Glutamatergic neuron (in vitro differentiated cells): ENCODE measurements at regions not wholly inside any gene's neighbourhood (a gene's known extent, or its start where the extent isn't known, plus 50 kb on each side); places are given as distances from the start of the nearest gene placed in this dataset.
"Not testable (repeated sequence)": the region's sequence is repeated elsewhere in the genome, so short reads cannot be mapped to it uniquely, and the experiment has no call there.

Source experiments
- DNase-seq: peaks from one replicate; pipeline ENCODE4 v3.0.0; 2022
- H3K27ac Mint-ChIP-seq: one replicate; pipeline ENCODE4 v1.8.0; 2020; ENCODE audit warnings: mild to moderate bottlenecking, mixed read lengths, inconsistent platforms; ENCODE audit not compliant: unreplicated experiment
- H3K27me3 Mint-ChIP-seq: one replicate; pipeline ENCODE4 v1.8.0; 2020; ENCODE audit warnings: mild to moderate bottlenecking, moderate library complexity, mixed read lengths, inconsistent platforms; ENCODE audit not compliant: unreplicated experiment
- H3K36me3 Mint-ChIP-seq: one replicate; pipeline ENCODE4 v1.8.0; 2020; ENCODE audit warnings: mild to moderate bottlenecking, mixed read lengths, inconsistent platforms; ENCODE audit not compliant: unreplicated experiment
- H3K4me1 Mint-ChIP-seq: one replicate; pipeline ENCODE4 v1.8.0; 2020; ENCODE audit warnings: mild to moderate bottlenecking, low read depth, mixed read lengths, inconsistent platforms; ENCODE audit not compliant: unreplicated experiment
- H3K4me3 Mint-ChIP-seq: one replicate; pipeline ENCODE4 v1.8.0; 2020; ENCODE audit warnings: mild to moderate bottlenecking, mixed read lengths, inconsistent platforms; ENCODE audit not compliant: unreplicated experiment
- H3K9me3 Mint-ChIP-seq: one replicate; pipeline ENCODE4 v1.8.0; 2020; ENCODE audit warnings: mild to moderate bottlenecking, moderate library complexity, mixed read lengths, inconsistent platforms; ENCODE audit not compliant: unreplicated experiment
- TF ChIP-seq, protein P1 (sequence below): fragments of 200-600 bp; sonication (generic); IDR thresholded peaks from one replicate; pipeline ENCODE4 v1.5.0; 2021; ENCODE audit not compliant: partially characterized antibody, unreplicated experiment

GRCh38 chr6:11419763-11420453 lies 117.6 kb upstream of the TMEM170B start:
- DNase-seq = no peak
- H3K36me3 Mint-ChIP-seq = no peaks in the 10 kb centered on the region
- H3K27me3 Mint-ChIP-seq = no peaks in the 10 kb centered on the region

GRCh38 chr6:11418290-11418905 lies 119.2 kb upstream of the TMEM170B start:
- Mint-ChIP-seq H3K36me3 (no peaks in the 10 kb centered on the region), H3K27me3 (no peaks in the 10 kb centered on the region), H3K4me1 (no peaks in the 10 kb centered on the region), H3K4me3 (no peak overlapping the region), H3K27ac (no peak overlapping the region), H3K9me3 (peaks cover 2% of the 10 kb centered on the region)
- TF ChIP-seq, protein P1, sequence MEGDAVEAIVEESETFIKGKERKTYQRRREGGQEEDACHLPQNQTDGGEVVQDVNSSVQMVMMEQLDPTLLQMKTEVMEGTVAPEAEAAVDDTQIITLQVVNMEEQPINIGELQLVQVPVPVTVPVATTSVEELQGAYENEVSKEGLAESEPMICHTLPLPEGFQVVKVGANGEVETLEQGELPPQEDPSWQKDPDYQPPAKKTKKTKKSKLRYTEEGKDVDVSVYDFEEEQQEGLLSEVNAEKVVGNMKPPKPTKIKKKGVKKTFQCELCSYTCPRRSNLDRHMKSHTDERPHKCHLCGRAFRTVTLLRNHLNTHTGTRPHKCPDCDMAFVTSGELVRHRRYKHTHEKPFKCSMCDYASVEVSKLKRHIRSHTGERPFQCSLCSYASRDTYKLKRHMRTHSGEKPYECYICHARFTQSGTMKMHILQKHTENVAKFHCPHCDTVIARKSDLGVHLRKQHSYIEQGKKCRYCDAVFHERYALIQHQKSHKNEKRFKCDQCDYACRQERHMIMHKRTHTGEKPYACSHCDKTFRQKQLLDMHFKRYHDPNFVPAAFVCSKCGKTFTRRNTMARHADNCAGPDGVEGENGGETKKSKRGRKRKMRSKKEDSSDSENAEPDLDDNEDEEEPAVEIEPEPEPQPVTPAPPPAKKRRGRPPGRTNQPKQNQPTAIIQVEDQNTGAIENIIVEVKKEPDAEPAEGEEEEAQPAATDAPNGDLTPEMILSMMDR = no peak
- DNase-seq = no peak

More at GRCh38 chr6:11419763-11420453, 117.6 kb upstream of the TMEM170B start:
- Mint-ChIP-seq H3K27ac (no peak overlapping the region), H3K9me3 (peaks cover 2% of the 10 kb centered on the region), H3K4me1 (no peaks in the 10 kb centered on the region), H3K4me3 (no peak overlapping the region)
- TF ChIP-seq, protein P1 = no peak

- Mint-ChIP-seq H3K4me3 (no peak overlapping the region), H3K27ac (no peak overlapping the region), H3K9me3 (peaks cover 2% of the 10 kb centered on the region), H3K4me1 (peaks cover 3% of the 10 kb centered on the region), H3K36me3 (no peaks in the 10 kb centered on the region), H3K27me3 (peaks cover 2% of the 10 kb centered on the region)
- TF ChIP-seq, protein P1 = no peak
- DNase-seq = no peak
Measured at GRCh38 chr6:11416936-11417576, 120.5 kb upstream of the TMEM170B start.

DNA sequence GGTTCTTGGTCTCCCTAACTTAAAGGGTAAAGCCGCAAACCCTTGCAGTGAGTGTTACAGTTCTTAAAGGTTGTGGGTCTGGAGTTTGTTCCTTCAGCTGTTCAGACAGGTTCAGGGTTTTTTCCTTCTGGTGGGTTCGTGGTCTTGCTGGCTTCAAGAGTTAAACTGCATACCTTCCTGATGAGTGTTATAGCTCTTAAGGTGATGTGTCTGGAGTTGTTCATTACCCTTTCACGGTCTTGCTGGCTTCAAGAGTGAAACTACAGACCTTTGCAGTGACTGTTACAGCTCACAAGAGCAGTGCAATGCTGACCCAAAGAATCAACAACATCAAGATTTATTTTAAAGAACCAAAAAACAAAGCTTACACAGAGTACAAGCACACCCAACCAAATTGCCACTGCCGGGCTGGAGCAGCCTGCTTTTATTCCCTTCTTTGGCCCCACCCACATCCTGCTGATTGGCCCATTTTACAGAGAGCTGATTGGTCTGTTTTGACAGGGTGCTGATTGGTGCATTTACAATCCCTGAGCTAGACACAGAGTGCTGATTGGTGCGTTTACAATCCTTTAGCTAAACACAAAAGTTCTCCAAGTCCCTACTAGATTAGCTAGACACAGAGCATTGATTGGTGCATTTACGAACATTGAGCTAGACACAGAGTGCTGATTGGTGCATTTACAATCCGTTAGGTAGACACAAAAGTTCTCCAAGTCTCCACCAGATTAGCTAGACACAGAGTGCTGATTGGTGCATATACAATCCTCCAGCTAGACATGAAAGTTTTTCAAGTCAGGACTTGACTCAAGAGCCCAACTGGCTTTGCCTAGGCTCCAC lies 121.2 kb upstream of the TMEM170B start:
- H3K27me3 Mint-ChIP-seq, H3K4me1 Mint-ChIP-seq, DNase-seq, H3K36me3 Mint-ChIP-seq, H3K4me3 Mint-ChIP-seq, H3K27ac Mint-ChIP-seq, H3K9me3 Mint-ChIP-seq: not testable (repeated sequence)

GRCh38 chr6:11415557-11415956 lies 122.0 kb upstream of the TMEM170B start:
- TF ChIP-seq, protein P1 = no peak
- Mint-ChIP-seq H3K27ac (no peak overlapping the region), H3K27me3 (peaks cover 2% of the 10 kb centered on the region), H3K36me3 (no peaks in the 10 kb centered on the region), H3K4me3 (no peak overlapping the region), H3K4me1 (peaks cover 7% of the 10 kb centered on the region), H3K9me3 (peaks cover 2% of the 10 kb centered on the region)
- DNase-seq = no peak
